NCI-H1105 treated with DMSO at 0.1 percent for 48 hours (cell line): ENCODE measurements at regions not wholly inside any gene's neighbourhood (a gene's known extent, or its start where the extent isn't known, plus 50 kb on each side); places are given as distances from the start of the nearest gene placed in this dataset.

Source experiments
- DNase-seq: peaks from one replicate; lab custom pipeline; 2025; lab: John Stamatoyannopoulos, UW

DNA sequence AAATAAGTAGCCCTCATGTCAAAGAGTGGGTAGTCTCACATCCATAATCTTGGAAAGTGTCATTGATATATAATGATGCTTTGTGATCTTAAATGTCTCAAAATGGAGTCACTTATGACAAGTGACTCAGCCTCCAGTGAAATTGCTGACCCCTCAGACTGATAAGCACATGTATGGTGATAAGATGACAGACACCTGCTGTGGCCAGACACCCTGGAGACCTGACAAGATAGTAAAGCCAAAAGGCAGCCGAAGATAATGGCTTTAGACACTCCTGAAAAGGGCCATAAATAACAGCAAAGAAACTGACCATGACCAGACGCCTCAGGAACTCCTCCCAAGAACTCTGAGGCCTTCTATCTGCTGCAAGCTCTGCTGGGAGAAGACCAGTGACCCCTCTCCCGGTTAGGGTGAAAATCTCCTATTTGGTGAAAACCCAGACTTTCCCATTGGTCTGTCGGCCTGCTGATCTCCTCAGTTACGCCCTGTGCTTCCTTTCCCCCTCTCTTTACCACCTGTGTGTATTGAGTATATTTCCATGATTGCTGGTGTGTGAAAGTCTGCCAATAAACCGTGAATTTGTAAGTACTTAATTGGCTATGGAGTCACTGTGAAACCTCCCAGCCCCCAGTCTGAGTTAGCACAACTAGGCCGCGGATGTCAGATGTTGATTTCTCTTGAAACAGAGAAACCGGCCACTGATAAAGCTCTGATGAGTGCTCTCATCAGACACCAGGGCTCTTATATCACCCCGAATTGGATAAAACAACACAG lies 226.7 kb upstream of the MYOCD start:
- DNase-seq = no peak

DNA sequence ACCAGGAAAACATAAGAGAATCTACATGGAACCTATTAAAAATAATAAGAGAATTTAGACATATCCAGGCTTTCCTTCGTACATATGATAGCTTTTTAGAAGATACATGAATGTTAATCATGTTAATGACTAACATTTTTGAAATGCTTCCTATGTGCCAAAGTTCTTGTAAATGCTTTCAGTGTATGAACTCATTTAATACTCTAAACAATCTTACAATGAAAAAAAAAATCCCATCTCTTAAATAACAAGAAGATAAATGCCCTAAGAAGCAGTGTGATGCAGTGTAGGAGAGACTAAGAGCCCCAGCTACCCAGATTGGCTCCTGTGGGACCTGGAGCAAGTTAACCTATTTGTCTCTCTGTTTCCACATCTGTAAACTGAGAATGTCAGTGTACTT lies 220.4 kb upstream of the MYOCD start:
- DNase-seq = no peak

DNA sequence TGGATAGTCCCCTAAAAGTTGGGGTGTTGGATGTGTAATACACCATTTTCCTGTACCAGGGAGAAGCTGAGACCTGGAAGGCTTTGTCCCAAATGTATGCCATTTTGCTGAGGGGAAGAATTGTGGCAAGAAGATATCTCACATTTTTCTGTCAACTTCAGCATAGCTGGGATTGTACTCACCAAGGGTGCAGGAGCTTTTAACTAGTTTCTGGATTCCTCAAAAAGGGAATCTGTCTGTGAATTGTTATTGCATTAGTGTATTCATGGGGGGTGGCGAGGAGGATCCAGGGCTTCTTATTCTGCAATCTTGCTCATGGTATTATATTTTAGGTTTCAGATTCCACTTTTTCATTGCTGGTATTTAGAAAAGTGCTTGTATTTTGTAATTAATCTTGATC lies 208.2 kb upstream of the MYOCD start:
- DNase-seq = no peak

DNA sequence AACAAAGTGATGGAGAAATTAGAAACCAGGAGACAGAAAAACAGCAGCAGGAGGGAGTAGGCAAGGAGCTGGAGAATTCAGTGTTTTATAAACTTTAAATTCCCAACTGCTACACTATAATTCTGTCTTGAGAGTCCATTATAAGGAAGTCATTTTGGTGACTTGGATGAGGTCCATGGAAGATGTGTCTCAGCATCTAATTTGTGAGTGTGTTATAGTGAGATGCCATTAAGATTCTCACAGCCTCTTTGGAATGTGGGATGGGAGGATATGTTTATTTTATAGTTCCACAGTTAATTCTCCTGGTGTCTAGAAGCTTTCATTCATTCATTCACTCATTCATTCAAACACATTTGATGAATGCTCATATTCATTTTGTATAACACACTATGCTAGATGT lies 206.0 kb upstream of the MYOCD start:
- no peak for DNase-seq

DNA sequence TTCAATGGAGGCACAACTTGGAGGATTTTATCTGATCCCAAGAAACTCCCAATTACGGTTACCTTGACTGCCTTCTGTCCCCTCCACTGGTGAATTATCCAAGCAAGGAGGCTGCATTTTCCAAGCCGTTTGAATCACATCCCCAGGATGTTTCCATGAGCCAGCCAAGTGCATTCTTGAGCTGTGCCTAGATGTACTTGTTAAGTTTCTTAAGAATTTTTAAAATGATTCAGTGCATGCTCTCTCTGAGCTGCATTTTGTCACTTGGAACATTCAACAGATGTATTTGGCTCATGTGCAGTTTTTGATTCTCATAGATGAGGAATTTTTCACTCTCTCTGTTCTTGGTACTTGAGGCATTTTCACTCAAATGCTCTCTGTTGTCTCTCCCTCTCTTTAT lies 202.6 kb upstream of the MYOCD start:
- no peak for DNase-seq

DNA sequence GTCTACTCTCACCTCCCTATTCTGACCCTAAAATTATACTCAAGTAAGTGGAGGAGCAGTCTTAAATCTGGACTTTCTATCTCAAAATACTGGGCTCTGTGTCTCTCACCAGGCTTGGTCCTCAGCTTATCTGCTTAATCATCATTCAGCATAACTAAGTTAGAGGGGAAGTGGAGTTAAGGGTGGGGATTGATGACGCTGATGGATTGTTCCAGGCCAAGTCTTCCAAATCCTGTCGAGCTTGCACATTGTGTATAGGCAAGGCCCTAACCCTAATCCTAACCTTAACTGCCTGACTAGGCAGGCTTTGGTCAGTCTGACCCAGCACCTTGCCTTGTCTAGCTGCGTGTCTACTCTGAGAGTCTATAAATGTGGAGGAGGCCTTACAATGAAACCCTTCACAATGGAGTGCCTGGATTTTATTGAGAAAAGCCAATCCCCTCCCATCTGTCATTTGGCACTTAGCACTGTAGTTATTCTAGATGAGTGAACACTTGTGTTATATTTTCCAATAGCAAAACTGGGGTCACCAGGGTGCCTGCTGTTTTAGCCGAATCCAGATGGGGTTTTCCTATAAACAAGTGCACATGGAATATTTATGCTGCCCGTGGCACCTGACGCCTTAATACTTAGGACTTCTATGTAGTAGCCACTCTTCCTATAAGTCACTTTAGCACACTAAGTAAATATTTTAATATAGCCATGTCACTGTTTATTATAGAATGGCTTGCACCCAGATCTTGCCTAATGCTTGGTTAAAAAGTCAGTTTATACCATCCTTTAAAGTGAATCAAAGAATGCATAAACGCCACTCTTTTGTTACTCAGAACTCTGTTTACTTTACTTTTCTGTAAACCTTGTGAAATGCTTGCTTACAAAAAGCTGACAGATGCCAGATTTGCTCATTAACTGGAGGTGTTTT lies 193.2 kb upstream of the MYOCD start:
- DNase-seq = no peak

DNA sequence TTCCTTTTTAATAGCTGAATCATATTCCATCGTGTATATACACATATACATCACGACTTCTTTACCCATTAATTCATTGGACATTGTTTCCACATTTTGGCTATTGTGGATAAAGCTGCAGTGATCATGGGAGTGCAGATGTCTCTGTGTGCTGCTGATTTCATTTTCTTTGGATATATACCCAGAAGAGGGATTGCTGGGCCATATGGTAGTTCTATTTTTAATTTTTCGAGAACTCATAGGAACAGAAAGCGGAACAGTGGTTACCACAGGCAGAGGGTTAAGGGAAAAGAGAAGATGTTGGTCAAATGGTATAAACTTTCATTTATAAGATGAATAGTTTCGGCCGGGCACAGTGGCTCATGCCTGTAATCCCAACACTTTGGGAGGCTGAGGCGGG lies 187.4 kb upstream of the MYOCD start:
- DNase-seq = no peak

DNA sequence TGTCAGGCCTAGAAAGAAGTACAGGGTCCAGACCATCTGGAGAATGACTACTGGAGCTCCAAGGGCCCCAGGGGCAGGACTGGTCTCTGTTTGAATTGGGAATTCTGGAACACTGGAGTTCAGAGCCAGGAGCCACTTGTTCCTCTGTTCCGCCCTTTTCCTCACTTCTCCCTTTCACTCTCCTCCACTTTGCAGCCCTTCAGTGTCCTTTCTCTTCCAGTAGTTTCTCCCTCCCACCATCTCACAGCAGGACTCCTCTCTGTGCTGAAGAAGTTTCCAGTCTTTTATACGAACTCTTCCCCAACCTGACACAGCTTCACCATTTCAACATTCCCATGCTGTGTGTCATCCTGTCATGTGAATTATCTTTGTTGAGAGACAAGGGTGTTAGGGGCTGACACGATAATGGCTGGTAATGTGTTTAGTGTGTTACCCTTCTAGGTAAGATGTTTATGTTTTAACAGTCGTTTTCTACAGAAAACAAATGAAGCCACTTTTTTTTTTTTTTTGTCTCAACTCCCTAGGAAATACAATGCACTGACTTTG lies 180.3 kb upstream of the MYOCD start:
- no peak for DNase-seq

DNA sequence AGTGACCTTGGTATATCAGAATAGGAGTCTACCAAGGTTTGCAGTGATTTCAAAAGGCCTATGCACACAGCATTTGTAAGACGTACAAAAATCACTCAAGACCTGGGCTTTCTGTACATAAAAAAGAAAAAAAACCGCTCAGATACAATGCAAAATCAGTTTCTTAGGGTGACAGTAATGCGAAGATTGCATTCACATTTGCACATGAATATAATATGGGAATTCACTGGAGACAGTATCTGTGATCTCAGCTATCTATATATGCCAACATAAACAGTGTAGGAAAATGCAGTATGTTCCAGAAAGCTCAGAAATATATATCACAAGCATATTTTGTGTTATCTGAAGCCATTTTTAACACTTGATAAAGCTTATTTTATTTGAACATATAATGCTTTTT lies 176.4 kb upstream of the MYOCD start:
- no peak for DNase-seq

DNA sequence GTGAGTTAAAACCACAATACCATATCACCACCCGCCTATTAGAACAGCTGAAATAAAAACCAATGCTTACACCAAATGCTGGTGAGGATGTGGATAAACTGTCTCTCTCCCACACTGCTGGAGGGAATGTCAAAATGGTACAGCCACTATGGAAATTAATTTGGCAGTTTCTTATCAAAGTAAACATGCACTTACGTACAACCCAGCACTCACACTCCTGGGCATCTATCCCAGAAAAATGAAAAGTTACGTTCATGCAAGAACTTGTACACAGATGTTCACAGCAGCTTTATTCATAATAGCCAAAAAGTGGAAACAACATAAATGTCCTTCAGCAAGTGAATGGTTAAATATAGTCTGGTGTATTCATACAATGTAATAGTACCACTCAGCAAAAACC lies 173.2 kb upstream of the MYOCD start:
- no peak for DNase-seq

DNA sequence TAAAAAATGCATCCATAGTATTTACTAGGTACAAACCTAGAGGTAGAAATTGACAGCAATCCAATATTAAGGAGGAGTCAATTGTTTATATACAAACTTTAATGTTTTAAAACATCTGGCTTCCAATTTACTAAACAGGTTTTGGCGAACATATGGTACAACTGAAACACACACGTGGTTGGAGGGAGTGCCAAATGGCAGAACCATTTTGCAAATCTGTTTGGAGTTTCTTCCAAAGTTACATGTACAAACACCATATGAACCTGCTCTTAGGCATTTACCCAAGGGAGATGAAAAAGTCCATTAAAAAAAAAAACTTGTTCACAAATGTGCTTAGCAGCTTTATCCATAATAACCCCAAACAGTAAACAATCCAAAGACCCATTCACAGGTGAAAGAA lies 159.8 kb upstream of the MYOCD start:
- DNase-seq = no peak

DNA sequence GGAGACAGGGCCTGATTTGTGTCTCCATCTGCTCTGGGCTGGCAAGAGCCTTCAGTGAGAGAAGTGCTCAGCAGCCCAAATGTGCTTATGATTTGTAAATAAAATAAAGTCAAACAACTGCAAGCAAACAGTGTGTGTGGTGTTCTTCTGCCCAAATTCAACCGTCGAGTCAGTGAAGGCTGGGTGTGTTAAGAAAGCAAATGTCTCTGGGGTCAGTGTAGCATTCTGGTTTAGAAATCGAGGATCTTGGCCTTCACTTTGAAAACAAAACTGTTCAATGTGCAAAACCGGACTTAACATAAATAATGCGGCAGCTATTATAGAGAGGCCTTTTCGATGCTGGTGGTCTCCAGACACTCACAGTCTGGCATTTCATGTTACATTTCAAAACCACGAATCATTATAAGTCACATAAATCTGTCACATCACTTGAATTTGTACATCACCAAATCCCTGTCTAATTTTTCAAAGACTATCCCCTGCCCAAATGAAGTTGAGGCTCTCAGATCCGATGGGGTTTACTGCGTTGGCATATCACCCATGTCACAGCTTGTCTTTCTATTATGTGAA lies 158.6 kb upstream of the MYOCD start:
- DNase-seq = no peak

DNA sequence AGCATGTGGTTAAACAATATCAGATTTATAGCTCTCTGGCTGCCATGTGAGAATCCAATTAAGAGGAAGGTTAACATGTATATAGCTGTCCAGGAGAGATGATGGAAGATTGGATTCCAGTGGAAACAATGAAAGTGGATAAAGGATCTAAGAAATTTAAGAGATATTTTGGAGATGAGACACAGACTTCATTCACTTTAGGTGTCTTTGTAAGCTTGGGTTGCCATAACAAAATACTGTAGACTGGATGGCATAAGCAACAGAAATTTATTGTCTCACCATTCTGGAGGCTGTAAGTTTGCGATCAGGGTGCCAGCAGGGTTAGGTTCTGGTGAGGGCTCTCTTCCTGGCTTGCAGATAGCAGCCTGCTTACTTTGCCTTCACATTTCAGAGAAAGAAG lies 155.9 kb upstream of the MYOCD start:
- no peak for DNase-seq

DNA sequence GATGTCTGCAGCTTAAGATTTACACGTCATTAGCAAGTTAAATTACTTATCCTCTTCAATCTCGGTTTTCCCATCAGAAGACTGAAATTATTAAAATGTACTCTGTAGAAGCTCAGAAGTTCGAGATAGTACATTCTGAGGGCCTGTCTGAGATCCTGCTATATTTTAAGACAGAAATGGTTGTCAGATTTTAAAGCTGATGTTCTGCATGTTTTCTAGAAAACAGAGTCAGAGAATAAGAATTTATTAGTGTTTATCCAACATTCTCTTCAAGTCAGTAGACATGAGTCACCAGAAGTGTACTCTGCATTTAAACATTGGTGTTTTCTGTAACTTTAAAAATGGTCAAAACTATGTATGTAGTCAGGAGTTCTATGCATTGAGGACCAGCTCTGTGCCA lies 155.2 kb upstream of the MYOCD start:
- DNase-seq = no peak

DNA sequence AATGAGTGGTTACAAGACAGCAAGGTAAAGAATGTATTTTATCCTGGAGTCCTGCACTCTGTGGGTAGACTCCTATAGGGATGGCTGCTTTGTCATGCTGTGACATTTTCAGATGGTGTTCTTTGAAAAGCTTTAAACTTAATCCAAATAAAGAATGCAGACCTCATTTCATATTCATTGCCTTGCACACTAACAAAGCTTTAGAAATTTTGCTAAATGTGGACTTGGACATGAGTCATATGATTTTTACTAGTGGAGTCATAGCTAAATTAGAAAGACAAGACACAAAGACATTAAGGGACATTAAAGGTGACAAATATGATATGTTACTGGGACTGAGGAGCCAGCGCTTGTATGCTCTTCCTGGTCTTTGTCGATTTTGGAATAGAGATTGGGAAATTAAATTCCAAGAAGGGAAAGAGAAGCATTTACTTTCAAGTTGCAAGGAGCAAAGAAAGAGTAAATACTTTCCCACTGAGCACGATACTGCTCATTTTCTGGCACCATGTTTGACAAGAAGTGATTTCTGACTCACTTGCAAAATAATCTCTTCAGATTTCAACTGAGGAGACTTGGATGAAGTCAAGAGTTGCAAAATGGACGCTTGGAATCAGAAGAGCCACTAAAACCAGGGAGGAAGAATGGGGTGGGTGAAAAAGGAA lies 152.9 kb upstream of the MYOCD start:
- no peak for DNase-seq

DNA sequence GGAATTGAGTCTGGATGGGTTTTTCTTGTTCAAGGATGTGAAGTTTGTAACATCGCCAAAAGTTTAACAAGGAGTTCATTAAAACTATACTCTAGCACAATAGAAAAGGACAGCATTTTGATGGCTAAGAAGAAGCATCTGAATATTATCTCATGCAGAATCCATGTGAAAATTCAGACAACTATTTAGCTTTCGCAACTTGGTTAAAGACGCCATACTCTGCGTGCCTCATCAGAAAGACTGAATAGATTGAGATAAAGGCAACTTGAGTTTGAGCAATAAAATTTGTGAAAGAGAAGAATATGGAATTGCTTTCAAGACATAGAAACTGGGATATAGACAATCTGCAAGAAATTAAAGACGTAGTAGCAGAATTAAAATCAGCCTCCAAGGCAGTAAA lies 151.1 kb upstream of the MYOCD start:
- no peak for DNase-seq

DNA sequence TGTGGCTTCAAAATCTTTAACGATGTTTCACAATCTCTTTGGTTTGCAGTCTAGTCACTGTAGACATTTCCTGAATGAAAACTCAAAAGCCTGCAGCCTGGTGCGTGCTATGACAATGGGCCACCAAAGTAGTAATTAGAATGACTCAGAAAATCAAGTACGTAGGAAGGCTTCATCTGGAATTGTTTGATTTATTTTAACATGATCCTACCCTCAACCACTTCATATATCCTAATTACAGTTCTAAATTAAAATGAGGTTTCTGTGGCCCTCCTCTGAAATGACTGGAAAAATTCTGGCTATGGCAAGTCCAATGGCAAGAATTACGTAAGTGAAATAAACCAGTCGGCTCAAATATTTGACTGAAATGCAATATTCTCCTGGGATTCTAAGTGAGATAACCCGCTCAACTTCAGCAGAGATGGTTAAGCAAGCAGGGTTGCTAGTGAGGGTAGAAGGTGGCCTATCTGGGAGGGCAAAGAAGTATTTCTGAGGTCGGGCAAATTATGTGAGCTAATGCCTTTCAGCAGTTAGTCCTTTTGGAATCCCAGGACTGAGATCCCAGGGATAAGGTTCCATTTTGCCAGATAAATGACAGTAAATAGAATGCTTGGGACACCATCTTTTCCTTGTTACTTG lies 145.6 kb upstream of the MYOCD start:
- DNase-seq = no peak

DNA sequence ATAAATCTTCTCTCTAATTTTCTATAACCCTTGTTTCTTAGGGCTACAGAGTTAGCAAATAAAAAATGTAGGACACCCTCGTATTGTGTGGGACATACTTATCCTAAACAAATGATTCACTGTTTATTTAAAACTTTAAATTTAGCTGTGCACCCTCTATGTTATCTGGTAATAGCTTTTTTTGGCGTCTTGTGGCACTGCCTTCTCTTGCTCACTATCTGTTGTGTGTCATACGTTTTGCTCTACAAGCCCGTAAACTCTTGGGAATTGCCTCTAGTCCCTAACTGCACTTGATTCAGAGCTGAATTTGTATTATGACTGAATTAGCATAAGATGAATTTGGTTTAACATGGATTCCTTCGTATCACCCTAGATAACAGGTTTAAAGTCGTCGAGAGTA lies 144.3 kb upstream of the MYOCD start:
- no peak for DNase-seq

DNA sequence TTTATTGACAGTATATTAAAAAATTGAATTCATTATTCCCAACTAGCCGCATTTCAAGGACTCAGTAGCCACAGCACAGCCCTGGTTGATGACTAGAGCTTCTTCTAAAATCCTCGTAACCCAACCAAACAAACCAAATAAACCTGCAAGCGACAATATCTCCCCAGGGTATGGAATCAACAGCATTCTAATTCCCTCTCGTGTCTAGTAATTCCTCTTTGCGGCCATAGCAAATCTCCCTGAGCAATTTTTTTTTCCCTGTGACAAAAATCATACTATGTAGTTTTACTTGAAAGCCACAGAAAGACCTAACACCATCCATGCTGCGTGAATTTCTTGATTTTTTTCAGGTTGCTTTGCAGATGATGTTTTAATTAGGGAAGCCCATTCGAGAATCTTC lies 143.4 kb upstream of the MYOCD start:
- no peak for DNase-seq

DNA sequence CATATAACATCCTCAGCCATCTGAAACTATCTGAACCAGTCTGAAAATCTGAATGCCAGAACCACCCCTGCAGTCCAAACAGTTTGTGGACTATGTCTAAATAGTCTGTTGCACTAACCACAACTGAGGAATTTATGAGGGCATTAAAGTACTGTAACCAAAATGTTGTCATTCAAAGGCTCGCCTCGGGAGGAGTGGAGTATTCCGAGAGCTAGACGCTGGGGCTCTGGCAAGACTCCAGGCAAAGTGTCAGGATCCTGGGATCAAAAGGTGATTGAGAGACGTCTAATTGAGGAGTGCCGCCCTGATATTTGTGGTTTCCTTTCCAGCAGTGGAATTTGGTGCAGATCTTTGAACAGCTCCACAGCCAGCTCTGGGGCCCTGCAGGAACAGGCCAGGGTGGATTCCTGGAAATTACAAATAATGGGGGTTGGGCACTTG lies 142.9 kb upstream of the MYOCD start:
- no peak for DNase-seq

DNA sequence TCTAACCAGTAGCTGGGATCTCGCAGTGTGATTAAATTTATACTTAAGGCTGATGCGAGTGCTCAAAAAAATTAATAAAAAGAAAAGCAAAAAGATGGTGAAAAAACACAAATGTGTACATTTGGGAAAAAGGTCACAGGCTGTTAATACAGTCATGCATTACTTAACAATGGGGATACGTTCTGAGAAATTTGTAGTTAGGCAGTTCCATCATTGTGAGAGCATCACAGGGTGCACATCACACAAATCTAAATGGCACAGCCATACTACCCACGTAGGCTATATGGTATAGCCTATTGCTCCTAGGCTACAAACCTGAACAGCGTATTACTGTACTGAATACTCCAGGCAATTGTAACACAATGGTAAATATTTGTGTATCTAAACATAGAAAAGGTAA lies 142.4 kb upstream of the MYOCD start:
- DNase-seq = no peak

DNA sequence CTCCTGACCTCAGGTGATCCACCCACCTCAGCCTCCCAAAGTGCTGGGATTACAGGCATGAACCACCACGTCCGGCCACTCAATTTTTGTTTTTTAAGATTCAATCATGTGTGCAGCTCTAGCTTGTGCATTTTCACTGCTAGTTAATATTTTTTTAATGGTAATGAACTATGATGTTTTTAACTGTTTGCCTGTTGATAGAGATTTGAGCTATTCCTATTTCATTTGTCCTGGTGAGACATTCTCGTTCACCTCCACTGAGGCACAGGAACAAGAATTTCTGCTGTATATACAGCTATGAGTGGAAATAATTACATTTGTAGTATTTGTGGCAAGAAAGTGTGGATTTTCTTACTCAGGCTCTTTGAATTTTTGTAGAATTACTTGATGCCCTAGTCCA lies 137.7 kb upstream of the MYOCD start:
- DNase-seq = no peak
